HG03108 (cell line): ENCODE measurements at regions not wholly inside any gene's neighbourhood (a gene's known extent, or its start where the extent isn't known, plus 50 kb on each side); places are given as distances from the start of the nearest gene placed in this dataset.

ENCODE experiments used
- ATAC-seq: cut with Tn5 transposase; IDR thresholded peaks from one replicate; pipeline ENCODE4 v1.9.1; 2021; ENCODE audit warnings: moderate library complexity; ENCODE audit not compliant: unreplicated experiment

DNA sequence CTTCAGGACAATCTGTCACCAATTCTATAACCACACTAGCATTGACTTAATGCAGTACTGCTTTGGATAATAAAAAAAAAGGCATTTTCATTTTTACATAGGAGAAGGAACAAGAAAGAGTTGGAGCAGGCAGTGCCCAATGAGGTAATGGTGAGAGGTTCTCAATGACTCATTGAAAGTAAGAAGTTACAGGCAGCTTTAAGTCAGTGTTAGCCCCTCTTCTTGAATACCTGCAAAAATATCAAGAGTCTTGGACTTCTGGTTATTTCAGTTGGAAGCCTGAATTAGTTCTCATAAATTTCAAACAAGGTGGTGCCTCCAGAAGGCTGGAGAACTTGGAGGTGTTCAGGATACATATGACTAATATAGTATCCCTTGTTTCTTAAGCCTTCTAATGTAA, 422.5 kb downstream of the HTR7 start:
- ATAC-seq: no peak

DNA sequence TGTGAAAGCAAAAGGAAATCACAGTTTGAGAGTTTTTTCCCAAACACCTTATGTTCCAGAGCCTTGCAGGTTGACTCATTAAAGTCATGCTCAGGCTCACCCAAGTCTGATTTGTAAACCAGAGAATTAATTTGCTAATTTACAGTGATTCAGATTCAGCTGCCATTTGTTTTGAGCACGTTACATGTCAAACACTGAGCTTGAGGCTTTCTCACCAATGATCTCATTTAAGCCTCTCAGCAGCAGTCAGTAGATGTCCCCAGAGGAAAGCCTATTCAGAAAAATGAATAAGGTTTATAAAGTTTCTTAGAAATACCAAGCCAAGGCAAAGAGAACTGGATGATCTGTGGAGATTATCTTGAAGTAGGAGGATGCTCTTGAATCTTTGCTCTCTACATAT, 420.4 kb downstream of the HTR7 start:
- no peak for ATAC-seq

DNA sequence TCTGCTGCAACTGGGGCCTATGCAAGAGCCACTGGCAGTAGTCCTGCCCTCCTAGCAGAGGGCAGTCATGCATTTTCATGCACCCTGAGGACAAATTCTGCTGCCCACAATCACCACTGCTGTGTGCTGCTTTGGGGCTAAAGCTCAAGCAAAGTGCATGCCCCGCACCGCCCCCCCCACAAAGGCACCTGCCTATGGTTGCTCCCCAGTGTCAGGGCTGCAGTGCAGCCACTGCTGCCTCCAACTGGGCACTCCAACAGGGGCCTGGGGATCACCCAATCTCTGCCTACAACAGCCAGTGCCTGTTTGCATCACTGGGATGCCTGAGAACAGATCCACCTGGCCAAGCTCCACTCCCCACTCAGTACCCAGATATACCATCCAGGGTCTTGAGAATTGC, 417.0 kb downstream of the HTR7 start:
- ATAC-seq: no peak

DNA sequence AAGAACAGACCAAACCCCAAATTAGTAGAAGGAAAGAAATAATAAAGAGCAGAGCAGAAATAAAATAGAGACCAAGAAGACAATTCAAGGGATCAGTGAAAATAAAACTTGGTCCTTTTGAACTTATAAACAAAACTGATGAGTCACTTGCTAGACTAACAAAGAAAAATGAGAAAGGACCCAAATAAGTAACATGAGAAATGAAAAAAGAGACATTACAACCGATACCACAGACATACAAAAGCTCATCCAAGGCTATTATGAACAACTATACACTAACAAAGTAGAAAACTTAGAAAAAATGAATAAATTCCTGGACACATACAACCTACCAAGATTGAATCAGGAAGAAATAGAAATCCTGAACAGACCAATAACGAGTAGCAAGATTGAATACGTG, 414.5 kb downstream of the HTR7 start:
- ATAC-seq: no peak

DNA sequence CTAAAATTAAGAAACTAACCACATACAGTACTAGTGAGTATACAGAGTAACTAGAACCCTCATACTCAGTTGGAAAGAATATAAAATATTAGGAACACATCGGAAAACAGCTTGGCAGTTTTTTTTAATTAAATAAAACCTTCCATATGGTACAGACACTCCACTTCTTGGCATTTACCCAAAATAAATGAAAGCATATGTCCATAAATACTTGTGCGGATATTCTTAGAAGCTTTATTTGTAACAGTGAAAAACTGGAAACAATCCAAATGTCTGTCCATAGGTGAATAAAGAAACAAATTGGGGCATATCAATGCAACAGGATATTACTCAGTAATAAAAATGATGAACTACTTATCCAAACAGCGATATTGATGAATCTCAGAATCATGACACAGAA, 410.0 kb downstream of the HTR7 start:
- no peak for ATAC-seq

DNA sequence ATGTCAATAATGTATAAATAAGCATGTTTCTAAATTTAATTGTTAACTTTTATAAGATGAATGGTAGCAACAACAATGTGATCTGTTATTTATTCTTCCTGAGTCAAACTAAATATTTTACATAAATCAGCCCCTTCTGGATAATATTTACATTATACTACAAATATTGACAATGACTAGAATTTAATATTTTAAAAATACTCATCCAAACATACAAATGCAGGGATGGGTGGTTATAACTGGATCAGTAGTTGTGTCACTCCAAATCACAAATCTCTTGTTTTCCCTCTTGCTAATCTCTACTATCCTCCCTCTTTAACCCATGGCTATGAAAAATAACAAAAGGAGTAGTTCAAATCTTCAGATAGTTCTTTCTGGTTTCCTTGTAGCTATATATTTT, 407.0 kb downstream of the HTR7 start:
- ATAC-seq: no peak

DNA sequence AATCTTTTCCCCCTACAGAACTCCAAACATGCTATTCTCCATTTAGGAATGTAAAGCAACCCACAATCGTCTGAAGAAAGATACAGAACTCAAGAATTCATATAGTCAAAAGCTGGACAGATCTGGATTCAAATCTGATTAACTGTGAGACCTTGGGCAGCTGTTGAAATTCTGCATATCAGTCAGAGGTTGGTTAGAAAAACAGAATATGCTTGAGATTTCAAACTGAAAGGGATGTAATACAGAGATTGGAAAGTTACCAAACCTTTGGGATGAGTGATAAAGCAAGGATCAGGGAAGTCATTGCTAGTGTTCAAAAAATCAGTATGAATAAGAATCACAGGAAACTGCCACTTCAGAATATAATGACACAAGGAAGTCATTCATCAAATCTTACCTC, 406.6 kb downstream of the HTR7 start:
- ATAC-seq: no peak

DNA sequence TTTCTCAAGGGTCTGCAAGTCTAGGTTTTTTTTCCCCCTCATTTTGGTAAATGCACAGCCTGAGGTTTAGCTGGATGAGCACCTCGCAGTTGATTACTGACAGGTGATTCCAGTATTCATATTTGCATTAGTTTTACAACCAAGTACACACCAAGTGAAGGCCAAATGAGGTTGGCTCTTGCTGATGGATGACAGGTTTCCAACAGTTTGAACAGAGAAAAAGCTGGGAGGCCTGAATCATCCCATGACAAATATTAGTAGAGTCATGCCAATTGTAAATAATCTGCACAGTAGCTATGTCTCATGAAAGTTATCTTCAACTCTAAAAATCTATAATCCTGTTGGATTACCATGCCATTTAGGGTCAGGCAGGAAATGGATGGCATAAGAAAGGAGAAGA, 399.8 kb downstream of the HTR7 start:
- ATAC-seq: no peak

DNA sequence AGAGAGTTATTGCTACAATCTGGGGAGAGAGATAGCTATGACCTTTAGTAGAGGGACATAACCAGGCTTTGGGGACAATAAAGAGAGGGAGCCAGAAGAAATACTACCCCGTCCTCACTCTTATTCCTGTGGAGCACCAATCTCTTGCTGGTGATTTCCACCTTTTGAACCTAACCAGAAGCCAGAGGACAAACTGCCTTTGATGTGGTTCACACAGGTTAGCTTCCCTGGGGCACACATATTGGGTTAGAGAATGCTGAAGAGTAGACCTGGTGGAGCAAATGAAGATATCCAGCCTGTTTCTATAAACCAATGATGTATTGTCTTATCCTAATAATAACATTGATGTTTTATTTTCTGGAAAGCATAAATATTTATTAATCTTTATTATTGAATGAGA, 399.3 kb downstream of the HTR7 start:
- no peak for ATAC-seq

DNA sequence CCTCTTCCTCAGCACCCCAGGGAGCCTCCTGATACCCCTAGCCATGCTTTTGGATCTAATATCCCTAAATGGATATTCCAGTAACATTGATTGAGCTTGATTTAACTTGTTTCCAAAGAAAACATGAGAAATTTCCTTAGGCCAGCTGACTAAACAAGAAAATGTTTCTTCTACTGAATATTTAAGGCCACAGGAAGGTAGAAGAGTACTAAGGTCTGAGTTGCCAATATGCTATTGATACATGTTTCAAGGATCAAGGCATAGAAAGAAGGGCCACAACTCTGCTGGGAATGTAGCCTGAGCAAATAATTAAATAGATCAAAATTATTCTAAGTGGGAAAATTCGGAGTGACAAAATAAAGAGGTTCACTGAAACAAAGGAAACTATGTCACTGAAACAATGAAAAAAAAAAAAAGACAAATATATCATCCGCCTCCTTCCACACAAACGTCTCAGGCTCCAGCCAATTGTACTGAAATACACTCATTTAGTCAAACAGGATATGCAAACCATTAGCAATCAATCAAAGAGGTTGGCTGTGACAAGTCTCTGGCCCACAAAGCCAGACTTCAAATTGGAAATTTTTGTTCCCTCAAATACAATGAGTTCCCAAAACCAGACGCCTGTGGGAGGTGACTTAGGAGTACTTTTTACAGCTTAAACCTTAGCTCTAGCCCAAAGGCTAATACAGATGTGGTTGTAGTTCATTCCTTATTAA, 396.2 kb downstream of the HTR7 start:
- ATAC-seq: no peak

DNA sequence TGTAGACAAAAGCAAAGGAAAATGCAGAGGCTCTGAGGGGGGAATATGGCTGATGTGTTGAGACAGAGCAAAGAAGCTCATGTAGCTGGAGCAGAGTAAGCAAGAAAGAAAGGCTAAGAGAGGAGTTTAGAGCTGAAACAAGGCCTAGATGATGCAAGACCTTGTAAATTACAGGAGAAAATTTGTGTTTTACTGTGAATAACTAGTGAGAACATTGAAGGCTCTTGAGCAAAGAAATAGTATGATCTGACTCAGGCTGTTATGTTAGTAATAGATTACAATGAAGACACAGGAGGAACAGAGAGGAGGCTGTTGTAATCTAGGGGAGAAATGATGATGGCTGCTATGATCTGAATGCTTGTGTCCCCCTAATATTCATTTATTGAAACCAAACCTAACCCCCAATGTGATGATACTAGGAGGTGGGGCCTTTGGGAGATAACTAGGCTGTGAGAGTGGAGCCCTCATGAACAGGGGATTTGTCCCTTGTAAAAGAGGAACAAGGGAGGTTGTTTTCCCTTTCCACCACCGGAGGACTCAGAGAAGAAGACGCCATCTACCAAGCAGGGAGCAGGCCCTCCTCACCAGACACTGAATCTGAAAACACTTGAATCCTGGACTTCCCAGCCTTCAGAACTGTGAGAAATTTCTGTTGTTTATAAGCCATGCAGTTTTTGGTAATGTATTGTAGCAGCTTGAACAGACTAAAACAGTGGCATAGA, 394.9 kb downstream of the HTR7 start:
- ATAC-seq: no peak

DNA sequence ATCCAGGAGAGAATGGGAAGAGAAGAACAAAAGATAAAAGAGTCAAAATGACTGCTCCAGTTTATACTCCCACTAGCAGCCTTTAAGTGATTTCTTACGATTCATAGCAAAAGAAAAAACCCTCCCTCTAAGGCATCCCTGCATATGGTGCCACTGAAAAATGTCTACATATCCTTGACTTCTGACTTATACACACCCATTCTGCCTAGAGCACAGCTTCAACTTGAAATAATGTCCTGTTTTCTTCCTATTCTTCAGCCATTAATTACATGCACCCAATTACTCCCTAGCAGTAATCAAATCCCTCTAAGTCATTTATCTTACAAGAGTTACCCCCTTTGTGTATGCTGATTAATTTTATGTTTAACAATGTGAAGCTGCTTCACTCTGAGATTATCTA, 393.5 kb downstream of the HTR7 start:
- ATAC-seq: no peak

DNA sequence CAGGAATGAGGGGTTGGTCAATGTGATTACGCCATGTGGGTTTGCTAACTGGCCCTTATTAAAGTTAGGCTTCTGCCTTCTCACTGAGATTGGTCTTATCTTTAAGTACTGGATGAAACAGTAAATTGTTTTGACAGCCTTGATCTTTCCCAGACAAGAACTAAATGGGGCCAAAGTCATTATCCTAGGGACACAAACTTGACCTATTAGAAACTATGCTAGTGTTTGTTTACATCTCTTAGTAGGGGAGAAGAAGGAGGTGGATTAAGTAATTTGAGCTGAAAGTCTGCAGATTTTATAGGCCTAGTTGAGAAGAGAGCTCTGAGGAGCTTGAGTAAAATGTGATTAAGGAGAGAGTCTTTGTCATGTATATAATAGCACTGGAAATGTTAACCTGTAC, 386.9 kb downstream of the HTR7 start:
- ATAC-seq: no peak

DNA sequence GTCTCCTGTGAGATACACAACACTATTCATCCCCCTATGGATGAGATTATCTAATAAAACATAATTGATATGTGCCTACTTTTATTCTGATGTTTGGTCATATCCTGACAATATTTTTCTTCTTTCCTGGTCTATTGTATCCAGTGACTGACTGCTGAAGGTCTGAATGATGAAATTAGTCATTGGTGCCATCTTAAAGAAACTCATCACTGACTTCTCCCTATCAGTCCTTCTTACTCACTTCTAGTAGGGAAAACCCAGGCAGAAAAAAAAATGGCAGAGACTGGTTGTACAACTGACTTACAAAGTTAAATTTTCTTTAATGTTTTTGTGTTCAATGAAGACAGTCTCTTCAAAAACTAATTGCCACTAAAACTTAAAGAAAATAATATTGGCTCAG, 377.4 kb downstream of the HTR7 start:
- no peak for ATAC-seq

DNA sequence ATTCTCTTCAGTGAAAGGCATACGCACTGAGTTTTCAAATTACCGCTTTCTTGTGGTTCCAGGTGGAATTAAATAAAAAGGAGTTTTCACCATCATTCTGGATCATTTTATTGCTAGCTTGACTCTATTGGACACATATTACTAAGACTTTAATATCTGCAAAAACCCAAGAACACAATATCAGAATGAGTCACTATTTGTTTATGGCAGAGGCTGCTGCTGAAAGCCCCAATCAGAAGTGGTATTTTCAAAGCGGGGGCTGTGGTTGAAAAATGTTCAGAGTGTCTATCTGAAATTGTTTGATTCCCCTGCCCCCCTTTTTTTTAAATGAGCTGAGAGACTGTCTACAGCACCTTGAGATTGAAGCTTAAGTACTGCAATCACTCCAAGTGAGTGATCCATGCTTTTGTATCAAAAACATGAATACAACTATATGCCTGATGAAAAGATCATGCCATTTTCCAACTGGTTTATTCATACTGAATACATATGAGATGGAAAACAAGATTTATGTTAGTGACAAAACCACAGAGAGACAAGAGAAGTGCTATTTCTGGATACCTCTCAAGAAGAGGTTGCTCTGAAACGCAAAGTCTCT, 376.4 kb downstream of the HTR7 start:
- no peak for ATAC-seq

DNA sequence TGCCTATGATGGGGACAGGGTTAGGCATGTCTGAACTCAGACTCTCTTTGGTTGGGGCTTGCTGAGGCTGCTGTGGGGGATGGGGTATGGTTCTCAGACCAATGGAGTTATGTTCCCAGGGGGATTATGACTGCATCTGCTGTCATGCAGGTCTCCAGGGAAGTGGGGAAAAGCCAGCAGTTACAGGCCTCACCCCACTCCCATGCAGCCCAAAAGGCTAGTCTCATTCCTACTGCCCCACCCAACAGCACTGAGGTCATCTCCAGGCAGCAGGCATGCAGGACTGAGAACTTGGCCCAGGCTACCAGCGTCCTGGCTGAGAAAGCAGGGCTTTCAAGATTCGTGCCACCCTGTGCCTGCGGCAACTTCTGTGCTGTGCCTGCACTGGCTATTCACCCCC, 373.3 kb downstream of the HTR7 start:
- ATAC-seq: no peak

DNA sequence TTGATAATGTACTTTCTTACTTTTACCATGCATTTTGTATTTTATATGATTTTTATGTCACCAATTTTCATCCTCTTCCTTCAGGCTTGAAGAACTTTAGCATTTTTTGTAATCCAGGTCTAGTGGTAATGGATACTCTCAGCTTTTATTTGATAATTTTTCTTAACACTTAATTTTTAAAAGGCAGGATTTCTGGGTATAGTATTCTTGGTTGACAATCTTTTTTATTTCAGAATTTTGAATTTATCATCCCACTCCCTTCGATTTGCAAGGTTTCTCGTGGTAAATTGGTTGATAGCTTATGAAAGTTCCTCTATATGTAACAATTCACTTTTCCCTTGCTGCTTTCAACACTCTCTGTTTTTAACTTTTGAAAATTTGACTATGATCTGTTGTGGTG, 363.7 kb downstream of the HTR7 start:
- no peak for ATAC-seq

DNA sequence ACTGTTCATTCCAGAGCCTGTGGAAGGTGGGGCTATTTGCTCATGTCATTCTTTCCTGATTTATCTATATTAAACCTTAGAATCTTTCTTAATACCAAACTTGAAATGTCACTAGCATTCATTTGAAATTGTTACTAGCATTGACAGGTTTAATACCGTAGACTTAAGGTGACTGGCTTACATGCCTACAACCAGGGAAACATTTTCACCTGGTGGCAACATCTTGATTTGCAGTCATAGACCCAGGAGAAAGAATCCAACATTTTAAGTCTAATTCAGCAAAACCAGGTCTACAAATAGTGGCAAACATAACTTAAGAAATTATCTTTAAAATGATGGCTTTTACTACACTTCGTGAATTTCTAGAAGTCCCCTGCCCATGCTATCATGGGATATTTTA, 353.7 kb downstream of the HTR7 start:
- ATAC-seq: no peak

DNA sequence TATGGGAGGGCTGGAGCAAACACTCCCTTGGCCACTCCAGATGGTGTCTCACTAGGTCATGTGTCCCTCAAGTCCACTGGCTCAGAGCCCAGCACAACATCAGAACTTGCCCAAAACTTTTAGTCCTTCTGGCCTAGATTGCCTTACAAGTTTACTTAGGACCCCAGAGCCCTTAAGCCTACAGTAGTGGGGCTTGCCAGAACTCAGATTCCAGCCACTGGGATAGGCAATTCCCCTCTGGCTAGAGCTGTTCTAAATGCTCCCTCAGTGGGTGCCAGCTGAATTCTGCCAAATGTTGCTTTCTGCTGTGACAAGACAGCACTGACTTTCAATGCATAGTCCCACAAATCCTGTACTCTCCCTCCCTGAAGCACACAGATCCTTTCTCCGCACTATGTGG, 331.1 kb downstream of the HTR7 start:
- ATAC-seq: no peak

DNA sequence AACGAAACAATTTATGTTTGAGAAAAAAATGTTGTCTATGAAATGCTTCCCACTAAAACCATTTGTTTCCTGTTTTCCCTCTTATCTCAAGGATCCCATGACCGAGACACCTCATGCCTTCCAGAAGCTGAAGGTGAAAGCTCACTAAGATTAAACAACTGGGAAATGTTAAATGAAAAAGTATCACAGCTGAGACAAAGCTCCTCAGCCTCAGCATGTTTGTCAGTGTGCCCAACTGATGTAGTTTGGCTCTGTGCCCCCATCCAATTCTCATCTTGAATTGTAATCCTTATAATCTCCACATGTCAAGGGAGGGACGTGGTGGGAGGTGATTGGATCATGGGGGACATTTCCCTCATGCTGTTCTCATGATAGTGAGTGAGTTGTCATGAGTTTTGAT, 327.3 kb downstream of the HTR7 start:
- no peak for ATAC-seq

DNA sequence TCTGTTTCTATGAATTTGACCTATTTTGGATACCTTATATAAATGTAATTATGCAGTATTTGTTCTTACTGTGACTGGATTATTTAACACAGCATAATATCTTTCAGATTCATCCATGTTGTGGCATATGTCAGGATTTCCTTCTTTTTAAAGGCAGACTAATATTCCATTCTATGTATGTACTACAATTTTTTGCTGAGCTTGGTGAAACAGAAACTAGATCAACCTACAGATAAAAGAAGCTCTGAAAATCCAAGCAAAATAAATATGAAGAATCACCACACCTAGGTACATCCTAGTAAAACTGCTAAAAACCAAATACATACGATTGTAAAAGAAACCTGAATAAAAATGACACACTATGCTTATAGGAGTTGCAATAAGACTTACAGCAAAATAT, 300.5 kb downstream of the HTR7 start:
- ATAC-seq: no peak

DNA sequence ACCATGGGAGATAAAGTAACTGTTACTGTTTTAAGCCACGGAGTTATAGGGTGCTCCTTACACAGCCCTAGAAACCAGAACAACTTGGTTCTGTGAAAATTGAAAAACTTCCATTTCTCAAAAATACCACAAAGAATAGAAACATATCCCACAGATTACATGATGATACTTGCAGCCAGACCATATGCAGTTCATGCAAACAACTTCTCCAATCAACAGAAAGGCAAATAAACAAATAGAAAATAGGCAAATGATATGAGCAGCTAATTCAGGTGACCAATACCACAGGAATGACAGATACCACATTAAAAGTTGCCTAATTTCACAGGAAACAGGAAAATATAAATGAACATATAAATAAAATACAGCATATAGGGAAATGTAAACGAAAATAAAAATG, 297.5 kb downstream of the HTR7 start:
- no peak for ATAC-seq

DNA sequence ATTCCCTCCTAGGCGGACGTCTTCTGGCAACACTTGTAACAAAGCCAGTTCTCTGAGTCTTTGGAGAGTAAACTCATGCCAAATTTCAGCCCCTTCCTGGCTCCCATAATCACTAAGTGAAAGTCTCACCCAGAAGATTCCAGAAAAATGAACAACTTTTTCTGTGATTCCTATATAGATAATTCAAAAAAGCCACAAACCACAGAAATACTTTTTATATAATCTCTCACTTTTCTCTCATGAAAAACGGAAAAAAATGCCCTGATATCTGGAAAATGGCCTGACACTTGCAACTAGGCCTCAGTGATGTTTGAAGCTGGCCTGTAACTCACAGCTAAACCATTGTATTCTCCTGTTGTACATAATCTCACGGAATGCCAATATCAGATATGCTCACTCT, 296.2 kb downstream of the HTR7 start:
- ATAC-seq: no peak
